ENCODE measurements at regions not wholly inside any gene's neighbourhood (a gene's known extent, or its start where the extent isn't known, plus 50 kb on each side); places are given as distances from the start of the nearest gene placed in this dataset.
"Not testable (repeated sequence)": the region's sequence is repeated elsewhere in the genome, so short reads cannot be mapped to it uniquely, and the experiment has no call there.

DNA sequence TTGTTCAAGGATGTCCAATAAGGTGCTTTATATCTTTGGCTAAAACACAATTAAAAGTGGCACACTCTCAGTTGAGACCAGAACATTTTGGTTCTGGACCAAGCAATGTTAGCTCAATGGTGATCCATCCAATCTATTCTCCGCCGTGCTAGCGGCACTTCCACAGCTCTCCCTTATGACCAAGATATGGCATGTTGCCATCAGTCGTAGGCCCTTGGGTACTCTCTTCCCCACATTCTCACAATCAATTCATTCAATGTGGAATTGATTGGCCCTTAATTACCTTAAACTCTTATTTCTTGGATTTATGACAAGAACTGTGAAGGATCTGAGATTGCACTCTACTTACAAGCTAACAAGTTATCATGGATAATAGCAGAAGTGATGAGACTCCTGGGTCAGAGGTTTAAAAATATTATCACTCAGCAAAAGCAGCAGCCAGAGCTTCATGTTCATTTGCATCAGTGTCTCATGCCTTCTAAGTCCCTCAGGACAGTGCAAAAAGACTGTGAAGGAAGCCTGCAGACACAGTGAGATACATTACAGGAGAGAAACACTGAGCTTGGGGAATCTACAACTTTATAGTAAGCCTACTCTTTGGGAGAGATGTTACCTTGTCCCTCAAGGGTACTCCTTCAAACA, 80.0 kb upstream of the ARG1 start:
- DNase-seq (ENCODE audit: low spot score): no peak

DNA sequence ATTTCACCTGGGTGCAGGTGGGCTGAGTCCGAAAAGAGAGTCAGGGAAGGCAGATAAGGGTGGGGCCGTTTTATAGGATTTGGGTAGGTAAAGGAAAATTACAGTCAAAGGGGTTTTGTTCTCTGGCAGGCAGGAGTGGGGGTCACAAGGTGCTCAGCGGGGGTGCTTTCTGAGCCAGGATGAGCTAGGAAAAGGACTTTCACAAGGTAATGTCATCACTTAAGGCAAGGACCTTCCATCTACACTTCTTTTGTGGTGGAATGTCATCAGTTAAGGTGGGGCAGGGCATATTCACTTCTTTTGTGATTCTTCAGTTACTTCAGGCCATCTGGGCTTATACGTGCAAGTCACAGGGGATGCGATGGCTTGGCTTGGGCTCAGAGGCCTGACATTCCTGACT, 68.6 kb upstream of the ARG1 start:
- not testable (repeated sequence) for DNase-seq (ENCODE audit: low spot score)

DNA sequence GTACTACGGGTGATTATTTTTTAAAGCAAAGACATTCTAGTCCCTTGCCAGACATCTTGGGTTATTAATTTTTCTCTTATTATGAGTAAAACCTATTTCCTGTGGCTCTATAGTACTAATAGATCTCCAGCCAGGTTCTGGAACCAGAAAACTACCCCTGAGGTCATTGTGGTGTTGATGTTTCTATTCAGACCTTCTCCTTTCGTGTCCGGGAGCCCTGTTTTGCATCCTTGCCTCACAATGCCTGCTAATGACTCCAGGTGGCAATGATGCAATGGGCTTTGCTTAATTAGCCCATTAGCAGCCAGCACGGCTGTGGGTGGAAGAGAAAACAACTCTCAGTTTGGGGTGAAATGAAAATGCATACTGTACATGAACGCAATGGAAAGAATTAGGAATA, 62.9 kb upstream of the ARG1 start:
- DNase-seq (ENCODE audit: low spot score): no peak

DNA sequence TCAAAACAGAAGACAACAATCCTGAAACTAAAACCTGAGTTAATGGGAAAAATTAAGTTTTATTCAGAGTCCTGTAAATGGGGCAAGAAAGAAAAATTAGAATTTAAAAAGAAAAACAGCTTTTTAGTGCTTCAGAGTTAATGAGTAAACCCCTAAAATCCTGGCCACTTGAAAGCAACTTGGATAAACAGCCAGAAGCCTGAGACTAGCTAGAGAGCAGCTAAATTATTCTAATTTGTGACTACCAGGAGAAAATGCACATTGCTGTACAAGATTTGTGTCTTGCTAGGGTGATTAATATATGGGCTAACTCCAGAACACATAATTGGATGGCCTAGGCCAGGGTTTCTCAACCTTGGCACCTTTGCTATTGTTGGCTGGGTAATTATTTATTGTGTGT, 62.4 kb upstream of the ARG1 start:
- no peak for DNase-seq (ENCODE audit: low spot score)

DNA sequence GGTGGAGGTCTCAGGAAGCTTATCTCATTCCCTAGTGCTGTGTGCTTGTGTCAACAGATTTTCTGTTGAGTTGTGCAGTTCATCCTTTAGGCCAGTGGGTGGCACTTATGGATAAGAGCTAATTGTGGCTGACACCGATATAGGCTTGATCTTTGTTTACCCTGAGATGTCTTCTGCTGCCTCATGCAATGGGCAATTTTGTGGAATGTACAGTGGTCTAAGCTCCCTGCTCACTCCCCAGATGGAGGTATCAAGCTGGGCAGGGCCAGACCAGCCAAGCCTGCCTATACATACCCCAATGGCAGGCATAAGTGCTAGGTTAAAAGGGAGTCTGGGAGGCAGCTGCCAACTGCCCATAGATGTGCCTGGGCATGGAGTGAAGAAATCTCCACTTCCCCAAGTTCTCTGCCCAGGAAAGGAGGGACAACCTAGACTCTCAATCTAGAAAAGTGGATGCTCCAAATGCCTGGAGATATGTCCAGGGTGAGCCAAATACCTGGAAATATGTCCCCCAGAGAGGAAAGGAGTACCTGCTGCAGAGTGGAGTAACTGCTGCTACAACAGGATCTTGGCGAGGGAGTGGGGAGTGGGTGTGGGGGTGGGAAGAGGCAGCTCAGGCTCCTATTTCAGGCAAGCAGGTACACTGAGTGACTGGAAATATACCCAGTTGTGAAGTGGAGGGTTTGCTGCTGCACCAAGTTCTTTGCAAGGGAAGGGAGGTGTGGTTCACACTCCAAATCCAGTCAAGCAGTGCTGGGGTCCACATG, 53.2 kb upstream of the ARG1 start:
- peak; percentile 36 for DNase-seq (ENCODE audit: low spot score)

All from hematopoietic multipotent progenitor cell treated with erythropoietin and hydrocortisone succinate and interleukin-3 and kit ligand, for 15 days (in vitro differentiated cells).